GM12864 (cell line): ENCODE measurements at regions not wholly inside any gene's neighbourhood (a gene's known extent, or its start where the extent isn't known, plus 50 kb on each side); places are given as distances from the start of the nearest gene placed in this dataset.

Experiments used
- DNase-seq: peaks from one replicate; pipeline ENCODE4 v3.0.0-alpha.2; 2011; ENCODE audit warnings: low read depth
- H3K4me3 ChIP-seq: 2 replicates; pipeline ENCODE4 v1.5.1; 2011; ENCODE audit warnings: mild to moderate bottlenecking, low read depth, low read length, control low read depth
- TF ChIP-seq, protein P1 (sequence below): IDR thresholded peaks from 2 replicates; pipeline ENCODE4 v1.5.1; 2011; ENCODE audit warnings: low read depth, mild to moderate bottlenecking, moderate library complexity, low read length, control low read depth, inconsistent platforms; ENCODE audit errors: missing control alignments

DNA sequence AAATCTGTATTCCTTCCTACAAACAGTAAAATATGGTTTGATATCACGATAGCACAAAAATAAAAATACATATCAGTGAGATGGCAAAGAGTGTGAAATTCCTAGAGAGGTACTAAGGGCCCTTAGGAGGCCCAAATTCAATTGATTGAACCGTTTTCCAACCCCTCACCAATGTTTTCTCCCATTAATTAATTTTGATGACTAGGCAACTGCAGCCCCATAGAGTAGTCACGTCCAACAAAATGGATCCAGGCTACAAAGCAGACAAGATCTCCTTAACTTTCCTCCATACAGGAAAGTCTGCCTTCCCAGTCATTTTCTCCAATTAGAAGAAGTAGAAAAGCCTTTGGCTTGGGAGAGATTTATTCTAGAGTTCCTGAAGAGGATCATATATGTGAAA lies 193.9 kb downstream of the PLOD2 start:
- TF ChIP-seq, protein P1, sequence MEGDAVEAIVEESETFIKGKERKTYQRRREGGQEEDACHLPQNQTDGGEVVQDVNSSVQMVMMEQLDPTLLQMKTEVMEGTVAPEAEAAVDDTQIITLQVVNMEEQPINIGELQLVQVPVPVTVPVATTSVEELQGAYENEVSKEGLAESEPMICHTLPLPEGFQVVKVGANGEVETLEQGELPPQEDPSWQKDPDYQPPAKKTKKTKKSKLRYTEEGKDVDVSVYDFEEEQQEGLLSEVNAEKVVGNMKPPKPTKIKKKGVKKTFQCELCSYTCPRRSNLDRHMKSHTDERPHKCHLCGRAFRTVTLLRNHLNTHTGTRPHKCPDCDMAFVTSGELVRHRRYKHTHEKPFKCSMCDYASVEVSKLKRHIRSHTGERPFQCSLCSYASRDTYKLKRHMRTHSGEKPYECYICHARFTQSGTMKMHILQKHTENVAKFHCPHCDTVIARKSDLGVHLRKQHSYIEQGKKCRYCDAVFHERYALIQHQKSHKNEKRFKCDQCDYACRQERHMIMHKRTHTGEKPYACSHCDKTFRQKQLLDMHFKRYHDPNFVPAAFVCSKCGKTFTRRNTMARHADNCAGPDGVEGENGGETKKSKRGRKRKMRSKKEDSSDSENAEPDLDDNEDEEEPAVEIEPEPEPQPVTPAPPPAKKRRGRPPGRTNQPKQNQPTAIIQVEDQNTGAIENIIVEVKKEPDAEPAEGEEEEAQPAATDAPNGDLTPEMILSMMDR, result no peak
- H3K4me3 ChIP-seq, result no peak overlapping the region
- no peak for DNase-seq

DNA sequence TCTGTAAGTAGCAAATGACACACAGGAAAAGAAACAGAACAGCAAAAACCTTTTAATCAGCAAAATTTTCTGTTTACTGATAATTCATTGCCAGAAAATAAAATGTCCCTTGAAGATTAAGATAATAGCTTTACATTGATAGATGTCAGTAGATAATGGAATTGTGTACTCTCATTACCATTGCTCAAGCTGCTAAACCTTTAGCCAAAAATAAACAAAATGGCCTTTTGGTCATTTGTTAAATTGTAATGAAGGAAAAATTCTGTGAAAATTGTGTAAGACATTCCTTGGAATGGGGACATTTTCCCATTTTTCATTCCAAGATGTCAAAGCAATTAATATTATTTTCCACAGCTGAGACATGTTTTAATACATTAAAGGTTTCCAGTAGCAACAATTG lies 189.8 kb downstream of the PLOD2 start:
- H3K4me3 ChIP-seq, result no peak overlapping the region
- TF ChIP-seq, protein P1, result no peak
- no peak for DNase-seq

DNA sequence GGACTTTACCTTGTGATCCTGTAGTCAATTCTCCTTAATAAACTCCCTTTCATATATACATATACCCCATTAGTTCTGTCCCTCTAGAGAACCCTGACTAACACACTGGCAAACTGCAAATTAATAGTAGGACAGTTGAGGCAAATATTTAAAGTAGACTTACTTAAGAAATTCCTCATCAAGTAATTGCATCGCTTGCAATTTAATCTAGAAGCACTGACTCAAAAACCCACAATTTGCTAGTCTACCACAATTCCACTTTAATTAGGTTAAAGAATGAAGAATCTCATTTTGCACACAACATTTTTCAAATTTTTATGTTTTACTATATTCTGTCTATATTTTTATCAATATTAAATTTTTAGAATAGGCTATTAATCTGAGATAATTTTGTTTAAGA lies 188.1 kb downstream of the PLOD2 start:
- DNase-seq, result no peak
- no peak overlapping the region for H3K4me3 ChIP-seq
- TF ChIP-seq, protein P1, result no peak

DNA sequence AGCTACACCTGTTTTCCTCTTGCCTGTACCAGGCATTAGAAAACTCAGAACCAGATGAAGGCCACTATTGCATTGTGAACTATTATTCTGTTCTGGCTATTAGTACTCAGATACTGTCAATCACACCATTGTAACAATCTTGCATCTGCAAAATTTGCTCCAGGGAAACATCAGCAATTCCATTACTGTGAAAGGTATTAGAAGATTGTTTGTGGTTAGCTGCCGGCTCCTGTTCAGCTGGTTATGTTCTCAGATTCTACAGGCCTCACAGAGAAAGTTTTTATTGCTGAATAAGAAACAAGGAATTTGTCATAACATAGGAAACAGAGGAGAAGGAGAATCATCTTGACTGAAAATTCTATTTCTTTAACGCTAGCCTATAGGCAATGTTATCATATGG lies 179.9 kb downstream of the PLOD2 start:
- H3K4me3 ChIP-seq, result no peak overlapping the region
- TF ChIP-seq, protein P1, result no peak
- no peak for DNase-seq

DNA sequence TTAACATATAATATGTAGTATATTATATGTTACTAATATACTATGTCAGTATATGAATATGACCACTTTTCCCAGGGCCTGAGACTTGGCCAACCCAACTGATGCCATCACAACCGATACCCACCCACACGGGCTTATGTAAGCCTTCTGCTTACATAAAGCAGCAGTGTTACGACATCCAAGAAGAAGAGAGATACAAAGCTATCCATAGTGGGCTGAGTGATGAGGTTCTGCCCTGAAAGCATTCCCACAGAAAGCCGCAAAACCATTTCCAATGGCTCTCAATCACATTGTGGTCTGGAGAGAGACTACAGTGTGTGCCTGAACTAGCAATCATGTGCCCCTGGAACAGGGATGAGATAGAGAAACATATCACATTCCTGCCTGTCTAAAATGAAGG lies 177.9 kb downstream of the PLOD2 start:
- TF ChIP-seq, protein P1, result no peak
- DNase-seq, result no peak
- no peak overlapping the region for H3K4me3 ChIP-seq
